Stimulated activated naive CD4-positive, alpha-beta T cell (primary cell): ENCODE measurements at regions not wholly inside any gene's neighbourhood (a gene's known extent, or its start where the extent isn't known, plus 50 kb on each side); places are given as distances from the start of the nearest gene placed in this dataset.
"Not testable (repeated sequence)": the region's sequence is repeated elsewhere in the genome, so short reads cannot be mapped to it uniquely, and the experiment has no call there.

Source experiments
- DNase-seq, 6 experiments: peaks; one replicate each; lab custom pipeline; 2025; lab: John Stamatoyannopoulos, UW

DNA sequence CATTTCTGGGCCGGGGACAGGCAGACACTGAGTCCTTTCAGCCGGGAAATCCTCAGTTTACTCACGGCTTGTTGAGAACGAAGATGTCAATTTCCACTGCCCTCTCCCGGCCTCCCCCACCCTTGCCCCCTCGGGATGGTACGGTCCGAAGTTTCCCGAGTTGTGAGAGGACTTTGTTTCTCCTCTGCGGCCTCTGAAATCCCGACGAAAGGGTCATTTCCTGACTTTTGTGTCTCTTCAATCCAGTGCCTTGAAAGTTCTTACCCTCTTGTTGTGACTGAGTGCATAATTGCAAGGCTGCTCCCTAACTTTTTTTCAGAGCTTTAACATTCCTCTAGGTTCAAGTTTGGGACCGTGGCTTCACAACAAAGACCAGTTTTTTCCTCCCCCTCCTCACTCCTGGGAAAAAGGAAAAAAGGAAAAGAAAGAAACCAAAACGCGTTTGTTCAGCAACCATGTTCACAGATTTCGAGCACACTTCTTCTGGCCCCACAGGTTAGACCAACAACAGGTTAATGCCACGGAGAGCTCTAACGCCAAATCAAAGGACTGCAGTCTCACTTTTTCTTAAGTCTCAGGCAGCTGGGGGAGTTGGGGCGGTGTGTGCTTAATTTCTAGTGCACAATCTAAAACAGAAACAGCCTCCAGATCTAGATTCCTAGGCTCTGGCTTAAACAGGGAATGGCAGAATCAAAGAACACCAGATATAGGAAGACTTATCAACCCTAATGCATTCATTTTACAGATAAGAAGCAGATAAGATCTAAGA lies 138.9 kb downstream of the TMCO5A start:
- no peak for DNase-seq

DNA sequence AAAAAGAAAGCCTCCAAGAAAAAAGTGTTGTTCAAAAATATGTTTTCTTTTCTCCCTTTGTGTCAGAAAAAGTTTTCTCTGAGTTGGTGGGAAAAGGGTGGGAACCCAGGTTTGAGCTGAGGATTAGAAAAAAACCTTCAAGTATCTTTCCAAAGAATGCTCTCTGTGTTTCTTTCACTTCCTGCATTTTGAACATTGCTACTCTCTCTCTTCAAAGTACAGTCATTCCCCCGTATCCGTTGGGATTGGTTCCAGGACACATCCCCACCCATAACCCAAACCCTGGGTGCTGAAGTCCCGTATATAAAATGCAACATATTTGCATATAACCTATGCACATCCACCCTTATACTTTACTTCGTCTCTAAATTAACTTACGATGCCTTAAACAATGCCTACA lies 139.6 kb downstream of the TMCO5A start:
- DNase-seq: no peak

DNA sequence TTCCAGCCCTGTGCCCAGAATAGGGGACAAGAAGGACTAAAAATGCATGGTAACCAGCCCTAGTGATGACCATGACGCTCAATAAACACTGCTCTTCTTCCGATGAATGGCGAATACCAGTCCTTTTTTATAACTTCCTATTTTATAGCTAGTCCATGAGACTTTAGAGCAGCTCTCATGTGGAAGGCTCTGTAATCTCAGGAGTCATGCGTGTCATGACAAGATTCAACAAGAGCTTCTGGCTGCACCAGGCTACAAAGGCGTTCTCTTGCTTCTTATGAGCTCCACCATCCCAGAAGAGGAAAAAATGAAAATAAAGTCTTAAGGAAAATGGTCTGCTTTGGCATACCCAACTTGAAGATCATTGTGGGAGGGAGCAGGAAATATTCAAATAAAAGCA lies 141.0 kb downstream of the TMCO5A start:
- no peak for DNase-seq

DNA sequence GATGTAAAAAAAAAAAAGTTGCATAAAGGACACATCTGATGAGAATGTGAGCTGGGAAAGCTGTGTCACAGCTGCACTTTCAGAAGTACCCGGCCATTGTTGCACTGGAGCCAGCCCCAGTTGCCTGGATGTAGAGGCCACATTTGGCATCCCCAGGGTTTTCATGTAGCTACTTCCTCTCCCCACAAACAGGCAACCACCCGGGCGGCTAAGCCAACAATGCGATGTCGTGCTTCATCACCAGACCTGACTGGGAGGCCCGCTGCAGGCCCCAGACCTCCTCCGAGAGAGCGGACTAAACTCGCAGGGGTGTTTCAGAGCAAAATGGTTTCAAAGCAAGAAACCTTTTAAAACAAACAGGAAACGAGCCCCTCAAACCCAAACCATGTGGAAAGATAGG lies 142.3 kb downstream of the TMCO5A start:
- DNase-seq: no peak

DNA sequence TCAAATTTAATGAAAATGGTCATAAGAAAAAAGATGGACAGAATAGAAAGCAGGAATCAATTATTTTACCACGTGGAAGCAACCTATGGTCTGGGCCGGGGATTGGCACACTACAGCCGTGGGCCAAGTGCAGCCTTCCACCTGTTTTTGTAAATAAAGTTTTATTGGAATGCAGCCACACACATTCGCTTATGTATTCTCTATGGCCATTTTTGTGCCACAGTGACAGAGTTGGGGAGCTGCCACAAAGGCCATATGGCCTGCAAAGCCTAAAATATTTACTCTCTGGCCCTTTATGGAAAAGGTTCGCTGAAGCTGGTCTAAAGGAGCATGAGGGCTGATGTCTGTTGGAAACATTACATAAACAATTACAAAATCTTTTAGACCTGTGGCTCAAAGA lies 144.8 kb downstream of the TMCO5A start:
- DNase-seq: no peak

DNA sequence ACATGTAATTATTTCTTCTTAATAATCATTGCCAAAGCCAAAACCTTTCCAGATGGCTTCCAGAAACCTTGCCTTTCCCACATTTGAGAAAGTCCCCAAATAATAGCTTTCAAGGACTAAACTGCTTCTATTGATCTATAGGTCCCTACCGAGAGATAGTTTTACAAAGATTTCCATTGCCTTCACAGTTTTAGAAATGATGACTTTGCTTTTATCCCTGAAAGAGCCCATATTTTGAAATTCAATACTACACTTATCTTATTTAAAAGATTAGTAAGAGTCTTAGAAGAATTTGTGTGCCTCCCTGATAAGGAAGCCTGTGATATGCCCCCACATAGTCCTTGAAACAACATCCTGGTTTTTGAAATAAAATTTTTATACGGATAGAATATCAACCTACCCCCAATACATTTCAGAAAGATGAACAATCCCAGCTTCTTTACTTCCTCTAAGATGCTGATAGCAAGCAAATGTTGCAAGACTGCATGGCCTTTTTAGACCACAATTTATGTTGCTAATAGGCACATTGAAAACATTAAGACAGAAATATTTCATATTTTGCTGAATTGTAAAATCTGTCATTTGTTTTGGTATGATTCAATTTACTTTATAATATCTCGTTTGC lies 146.3 kb downstream of the TMCO5A start:
- no peak for DNase-seq

DNA sequence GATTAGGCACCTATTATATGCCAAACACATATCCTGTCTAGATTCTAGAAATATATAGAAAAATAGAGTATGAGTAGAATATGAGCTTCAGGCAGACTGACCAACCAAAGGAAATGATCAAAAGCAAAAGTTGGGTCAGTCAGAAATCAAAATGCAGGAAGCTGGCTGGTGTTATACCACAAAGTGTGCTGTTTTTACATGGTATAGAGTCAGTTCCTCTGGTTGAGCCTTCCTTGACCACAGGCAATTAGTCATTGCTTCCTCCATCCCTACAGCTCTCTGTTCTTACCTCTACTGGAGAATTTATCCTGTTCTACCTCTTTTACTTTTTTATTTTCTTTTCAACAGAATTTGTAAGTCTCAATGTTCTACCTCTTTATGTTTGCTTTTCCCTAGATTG lies 149.8 kb downstream of the TMCO5A start:
- DNase-seq: no peak

DNA sequence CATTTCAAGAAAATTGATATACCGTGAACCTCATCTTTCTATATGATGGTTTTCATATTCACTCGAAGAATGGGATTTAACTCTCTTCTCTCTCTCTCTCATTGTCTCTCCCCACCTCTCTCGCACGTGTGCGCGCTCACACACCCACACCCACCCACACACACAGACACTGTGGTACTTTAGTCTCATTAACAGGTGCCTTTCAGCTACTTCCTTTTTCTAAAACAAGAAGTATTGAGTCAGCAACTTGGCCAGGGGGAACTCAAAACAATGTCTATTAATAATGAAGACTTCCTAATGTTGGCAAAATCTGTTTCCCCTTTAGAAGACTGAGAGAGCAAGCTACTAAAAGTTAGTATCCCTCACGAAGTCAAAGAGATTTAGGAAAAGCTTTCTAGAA lies 150.7 kb downstream of the TMCO5A start:
- no peak for DNase-seq

DNA sequence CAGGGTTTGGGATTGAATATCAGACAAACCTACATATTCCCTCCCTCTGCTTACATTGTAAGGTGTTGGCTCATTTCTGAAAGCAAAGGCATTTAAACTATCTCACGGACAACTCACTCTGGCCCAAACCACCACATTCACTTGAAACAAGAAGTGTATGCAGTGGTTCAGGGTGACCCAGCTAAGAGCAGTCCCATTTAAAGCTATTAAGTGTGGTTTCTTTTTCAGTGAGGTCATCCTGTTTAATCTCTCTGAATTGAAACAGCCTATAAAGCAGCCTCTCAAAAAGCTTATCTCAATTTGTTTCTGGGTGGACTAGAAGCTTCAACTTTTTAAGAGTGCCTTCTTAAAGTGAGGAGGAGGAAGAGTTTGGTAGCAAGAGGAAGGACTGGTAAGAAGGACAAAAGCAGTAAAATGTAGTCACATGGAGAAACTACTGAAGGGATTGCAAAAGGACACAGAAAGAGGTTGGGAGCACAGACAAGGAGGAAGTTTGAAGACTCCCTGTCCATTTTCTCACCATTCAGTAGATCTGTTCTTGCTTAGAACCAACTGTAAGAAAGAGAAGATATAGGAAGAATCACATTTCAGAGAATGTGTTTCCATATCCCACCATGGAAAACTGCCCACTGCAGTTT lies 151.6 kb downstream of the TMCO5A start:
- peak in 1 of 6 experiments; percentile 0 for DNase-seq

DNA sequence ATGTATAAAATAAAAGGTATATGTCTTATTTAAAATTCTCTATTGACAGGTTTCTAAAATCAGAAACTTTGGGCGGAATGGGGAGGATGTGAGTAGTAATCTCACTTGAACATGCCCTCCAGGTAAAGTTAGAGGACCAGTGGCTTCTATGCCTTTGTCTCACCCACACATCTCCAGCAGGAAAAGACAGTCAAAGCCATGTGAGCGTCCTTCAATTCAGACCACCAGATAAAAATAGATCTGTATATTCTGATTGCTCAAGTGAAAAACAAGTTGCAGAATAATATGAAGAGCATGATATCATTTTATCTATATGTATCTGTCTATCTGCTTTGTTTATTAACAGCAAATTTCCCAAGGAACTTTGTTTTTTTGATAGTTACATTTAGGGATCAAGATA lies 152.2 kb downstream of the TMCO5A start:
- no peak for DNase-seq

DNA sequence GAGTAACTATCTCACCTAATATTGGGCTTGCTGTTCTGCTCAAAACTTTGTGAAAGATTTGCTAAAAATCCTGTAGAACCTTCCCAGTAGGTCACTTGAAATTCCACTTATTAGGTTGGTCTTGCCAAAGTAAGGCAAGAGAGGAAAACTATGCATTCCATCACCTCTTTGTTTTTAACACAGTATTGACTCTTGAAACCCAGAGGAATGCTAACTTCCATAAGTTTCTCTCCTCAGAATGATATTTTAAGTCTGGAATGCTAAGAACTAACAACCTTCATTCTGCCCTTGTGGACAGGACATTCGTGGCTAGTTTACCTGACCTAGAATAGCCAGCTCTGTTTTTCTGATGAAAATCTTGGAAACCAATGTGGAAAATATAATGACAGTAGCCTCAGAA lies 154.5 kb downstream of the TMCO5A start:
- DNase-seq: no peak

DNA sequence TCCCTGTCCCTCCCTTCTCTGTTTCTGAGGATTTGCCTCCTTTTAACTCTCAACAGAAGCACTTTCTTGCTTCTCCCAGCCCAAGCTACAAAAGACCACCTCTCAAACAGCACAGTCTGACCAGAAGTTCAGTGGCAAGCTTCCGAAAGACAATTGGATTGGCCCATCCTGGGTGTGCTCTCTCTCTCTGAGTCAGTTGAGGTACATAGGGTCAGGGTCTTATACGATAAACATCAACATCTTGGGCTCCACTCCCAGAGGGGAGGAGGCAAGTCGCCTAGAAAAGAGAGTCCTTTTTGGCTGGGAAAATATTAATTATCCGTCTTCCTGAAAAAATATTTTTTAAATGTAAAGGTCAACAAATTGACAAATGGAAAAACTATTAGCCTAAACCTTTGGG lies 155.8 kb downstream of the TMCO5A start:
- DNase-seq: no peak

DNA sequence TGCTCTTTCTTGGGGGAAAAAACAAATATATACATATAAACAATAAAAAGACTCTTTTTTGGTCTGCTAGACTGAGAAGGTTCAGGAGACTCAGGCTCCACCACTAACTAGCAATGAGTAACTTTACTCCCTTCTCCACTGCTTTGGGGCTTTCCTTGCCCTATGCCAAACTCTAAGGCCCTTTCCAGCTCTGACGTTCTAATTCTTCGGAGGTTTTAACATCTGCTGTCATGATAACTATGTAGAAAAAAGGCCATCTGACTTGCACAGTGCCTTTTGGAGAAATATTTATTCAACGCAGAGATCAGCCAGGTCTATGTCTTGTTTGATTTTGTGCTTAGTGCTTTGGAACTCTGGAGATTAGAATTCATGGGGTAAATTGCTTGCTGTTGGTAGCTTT lies 156.2 kb downstream of the TMCO5A start:
- DNase-seq: no peak

DNA sequence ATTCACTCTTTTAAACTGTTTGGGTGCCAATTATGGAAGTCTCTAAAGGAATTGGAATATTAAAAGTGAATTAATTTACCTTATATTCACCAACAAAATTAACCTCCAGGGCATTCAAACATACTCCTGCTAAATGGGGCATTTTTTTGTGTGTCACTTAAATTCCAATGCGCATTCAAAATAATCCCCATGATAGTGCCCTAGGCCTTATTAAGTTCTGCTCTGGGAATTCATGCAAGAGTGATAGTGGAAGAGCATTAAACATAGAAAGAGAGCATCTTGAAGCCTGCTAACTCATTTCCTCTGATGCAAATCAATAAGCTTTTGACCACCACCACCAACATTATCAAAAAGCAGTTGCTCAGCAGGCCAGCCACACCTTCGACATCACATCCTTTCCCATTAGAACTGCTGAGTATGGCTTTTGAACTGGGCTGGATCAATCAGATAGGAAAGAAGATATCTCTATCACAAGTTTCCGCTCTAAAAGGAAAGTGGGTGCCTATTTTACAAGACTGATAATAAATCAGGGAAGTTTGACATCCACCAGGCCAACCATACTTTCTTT lies 156.7 kb downstream of the TMCO5A start:
- DNase-seq: no peak

DNA sequence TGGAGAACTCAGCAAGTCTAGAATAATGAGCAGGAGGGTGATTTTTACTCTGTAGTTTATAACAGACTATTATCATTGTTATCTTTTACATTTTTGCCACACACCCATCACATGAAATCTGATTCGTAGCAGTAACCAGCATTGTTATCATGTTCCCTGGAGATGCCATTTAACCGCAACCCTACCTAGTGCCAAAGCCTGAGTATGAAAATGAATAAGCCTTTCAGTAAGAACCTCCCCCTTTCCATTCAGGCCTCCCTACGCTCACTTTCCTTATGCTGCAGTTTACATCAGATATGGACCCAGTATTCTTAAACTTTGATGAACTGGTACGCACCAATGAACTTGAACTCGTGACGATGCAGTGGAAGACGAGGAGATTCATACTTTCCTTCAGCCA lies 158.7 kb upstream of the SPRED1 start:
- DNase-seq: no peak

DNA sequence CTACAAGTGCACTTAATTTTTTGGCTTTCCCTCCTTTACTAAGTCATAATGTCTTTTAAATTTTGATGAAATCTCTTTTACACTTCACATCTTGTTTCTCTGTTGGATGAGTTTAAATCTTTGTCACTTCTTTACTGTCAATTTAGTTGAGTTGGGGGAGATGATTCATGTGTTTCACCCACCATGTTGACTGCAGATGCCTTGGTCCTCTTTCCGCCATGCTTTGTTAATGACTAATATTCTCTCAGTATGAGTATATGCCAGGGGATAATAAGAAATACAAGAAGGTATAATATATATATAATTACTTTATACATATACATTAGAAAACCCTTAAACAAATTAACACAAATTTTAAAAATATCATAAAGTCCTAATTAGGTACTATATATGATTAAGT lies 149.7 kb upstream of the SPRED1 start:
- DNase-seq: no peak

DNA sequence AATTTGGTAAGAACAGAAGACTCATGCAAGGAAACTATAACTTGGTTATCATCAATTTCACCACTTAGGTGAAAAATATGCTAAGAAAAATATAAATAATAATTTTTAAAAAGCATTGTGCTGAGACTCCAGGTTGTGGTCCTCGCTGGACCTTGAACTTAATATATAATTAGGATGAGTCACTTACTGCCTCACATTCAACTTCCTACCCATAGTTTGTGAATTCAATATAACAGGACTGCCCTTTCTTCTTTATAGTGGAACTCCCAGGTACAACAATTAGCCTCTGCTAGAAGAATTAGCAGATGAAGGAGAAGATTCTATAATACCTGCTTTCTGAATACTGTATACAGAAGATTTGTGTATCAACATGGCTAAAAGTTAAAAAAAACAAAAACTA lies 149.1 kb upstream of the SPRED1 start:
- DNase-seq: no peak

DNA sequence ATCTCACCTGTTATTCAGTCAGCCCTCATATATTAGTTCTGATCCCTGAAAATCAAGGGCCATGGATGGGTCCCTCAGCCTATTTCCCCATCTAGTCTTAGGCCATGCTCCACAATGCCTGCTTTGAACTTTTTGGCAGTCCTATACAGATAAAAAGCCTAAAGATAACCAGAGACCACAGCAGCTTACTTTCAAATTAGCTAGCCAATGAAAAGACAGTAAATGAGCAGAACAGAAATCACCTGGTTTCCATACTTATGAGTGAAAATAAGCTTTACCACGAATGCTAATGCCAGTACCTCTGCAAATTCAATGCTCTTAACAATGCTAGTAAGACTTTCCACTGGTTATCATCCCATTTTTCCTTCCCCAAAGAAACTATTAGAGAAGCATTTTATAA lies 141.6 kb upstream of the SPRED1 start:
- no peak for DNase-seq

DNA sequence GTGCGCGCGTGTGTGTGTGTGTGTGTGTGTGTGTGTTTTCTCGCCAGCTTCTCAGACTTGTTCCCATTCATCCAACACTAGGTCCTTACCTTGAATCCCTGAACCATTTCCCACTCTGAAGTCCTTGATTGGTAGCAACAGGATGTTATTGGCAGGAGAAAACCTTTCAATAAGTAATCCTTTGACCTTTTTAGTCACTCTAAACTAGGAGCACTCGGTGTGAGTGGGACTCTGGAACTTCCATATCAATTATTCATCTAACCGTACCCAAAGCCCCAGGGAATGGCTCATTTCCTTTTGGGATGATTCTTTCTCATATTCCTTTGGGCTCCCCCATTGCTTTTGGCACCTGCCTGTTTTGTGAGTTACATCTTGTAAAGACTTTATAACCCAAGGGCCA lies 140.2 kb upstream of the SPRED1 start:
- DNase-seq: no peak

DNA sequence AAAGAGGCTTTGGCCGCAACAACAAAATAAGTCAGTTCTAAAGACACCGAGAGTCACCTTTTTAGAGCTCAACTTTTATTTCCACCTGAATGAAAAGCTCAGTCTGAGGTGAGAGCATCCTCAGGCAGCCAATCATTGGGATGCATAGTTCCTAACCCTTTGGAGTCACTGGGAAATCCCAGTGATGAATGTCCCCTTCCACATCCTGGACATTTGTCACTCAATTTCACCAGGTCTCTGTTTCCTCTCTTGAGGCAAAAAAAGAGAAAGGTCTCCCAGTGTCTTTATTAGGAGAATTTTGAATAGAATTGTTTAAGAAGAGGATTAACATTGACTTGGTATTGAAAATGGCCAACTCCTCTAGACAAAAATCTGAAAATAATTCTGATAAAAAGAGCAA lies 137.5 kb upstream of the SPRED1 start:
- no peak for DNase-seq

DNA sequence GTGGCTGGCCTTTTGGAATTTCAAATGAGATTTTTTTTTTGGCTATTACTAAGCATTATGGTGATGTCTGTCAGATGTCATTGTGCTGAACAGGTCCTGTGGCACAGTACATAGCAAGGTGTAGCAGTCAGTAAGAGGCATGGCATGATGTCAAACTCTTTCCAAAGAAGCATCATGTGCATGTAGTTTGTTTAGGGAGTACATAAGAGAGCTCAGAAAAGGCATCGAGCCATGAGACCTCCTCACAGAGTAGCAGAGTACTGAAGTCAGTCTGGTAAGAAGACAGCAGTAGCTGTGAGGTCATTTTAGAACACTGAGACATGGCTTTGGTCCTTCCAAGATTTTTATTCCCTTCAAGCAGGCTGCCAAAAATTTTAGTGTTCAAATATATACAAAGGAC lies 134.9 kb upstream of the SPRED1 start:
- no peak for DNase-seq

DNA sequence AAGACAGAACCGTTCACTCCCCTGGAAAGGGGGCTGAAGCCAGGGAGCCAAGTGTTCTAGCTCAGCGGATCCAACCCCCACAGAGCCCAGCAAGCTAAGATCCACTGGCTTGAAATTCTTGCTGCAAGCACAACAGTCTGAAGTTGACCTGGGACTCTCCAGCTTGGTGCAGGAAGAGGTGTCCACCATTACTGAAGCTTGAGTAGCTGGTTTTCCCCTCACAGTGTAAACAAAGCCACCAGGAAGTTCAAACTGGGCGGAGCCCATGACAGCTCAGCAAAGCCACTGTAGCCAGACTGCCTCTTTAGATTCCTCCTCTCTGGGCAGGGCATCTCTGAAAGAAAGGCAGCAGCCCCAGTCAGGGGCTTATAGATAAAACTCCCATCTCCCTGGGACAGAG lies 132.8 kb upstream of the SPRED1 start:
- not testable (repeated sequence) for DNase-seq

DNA sequence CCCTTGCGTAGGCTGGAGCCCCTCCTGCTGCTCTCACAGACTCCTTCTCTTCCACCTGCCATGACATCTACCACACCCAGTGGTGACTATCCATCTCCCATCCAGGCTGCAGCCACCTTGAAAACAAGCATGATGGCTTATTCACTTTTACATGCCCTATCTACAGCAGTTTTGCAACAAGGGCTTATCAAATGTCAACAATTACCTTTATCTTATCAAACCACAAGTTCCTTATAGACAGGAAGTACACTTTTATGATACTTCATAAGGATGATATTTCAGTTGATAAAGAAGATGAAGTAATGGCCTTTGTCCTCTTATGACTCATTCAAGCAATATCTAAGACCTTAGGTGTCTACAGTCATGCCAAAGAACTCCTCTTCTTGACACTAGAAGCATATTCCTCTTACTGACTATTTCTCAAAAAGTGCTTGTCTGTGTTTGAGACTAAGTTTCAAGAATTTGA lies 125.3 kb upstream of the SPRED1 start:
- no peak for DNase-seq
